Endothelial cell of umbilical vein (primary cell): ENCODE measurements at regions not wholly inside any gene's neighbourhood (a gene's known extent, or its start where the extent isn't known, plus 50 kb on each side); places are given as distances from the start of the nearest gene placed in this dataset.

Source experiments
- BruUV-seq: library from RNA; stranded (reverse); fragments of 400-500 nt; replicated peaks from 2 replicates; lab custom pipeline; 2021; lab: Mats Ljungman, UMichigan
- CTCF ChIA-PET: fragments of 300-600, 350-600 bp; sonication (Branson Sonifier 250); formaldehyde crosslinking; loops from one replicate; lab custom pipeline; 2021; ENCODE audit warnings: antibody characterized with exemption, inconsistent platforms; lab: Charles Lee
- POLR2A ChIA-PET: fragments of 300-600, 350-600 bp; sonication (Branson Sonifier 250); formaldehyde crosslinking; loops from one replicate; lab custom pipeline; 2021; ENCODE audit warnings: antibody characterized with exemption, inconsistent platforms; lab: Charles Lee
- DNase-seq: peaks from one replicate; pipeline ENCODE4 v3.0.0-alpha.2; 2011; ENCODE audit warnings: low read depth, low spot score
- FAIRE-seq: peaks from 2 replicates; lab custom pipeline; 2011; peaks lifted over from hg19 to GRCh38; lab: Jason Lieb, UNC
- H2AFZ ChIP-seq: 2 replicates; pipeline ENCODE4 v1.6.0; 2012; ENCODE audit warnings: low read depth, low read length, control low read depth, inconsistent platforms
- H3K27ac ChIP-seq: 2 replicates; pipeline ENCODE4 v1.5.1; 2011; ENCODE audit warnings: low read depth, mild to moderate bottlenecking, control low read depth, low read length, moderate library complexity; ENCODE audit not compliant: insufficient read depth
- H3K27me3 ChIP-seq, 2 experiments: 2 replicates each; pipeline versions ENCODE4 v1.6.0 to v1.6.1; 2011; ENCODE audit warnings: low read length in 2 of 2, mixed read lengths in 1 of 2; ENCODE audit not compliant: control insufficient read depth in 2 of 2, insufficient read depth in 2 of 2
- H3K36me3 ChIP-seq, 2 experiments: 2 replicates in 1 of 2; 3 replicates in 1 of 2; pipeline ENCODE4 v1.5.1; 2011; ENCODE audit warnings: low read length in 2 of 2, mild to moderate bottlenecking in 1 of 2, moderate library complexity in 1 of 2; ENCODE audit not compliant: control insufficient read depth in 2 of 2, insufficient read depth in 2 of 2; ENCODE audit errors: extremely low read depth in 1 of 2
- H3K4me1 ChIP-seq: 3 replicates; pipeline ENCODE4 v1.5.1; 2011; ENCODE audit warnings: mild to moderate bottlenecking, low read length; ENCODE audit not compliant: control insufficient read depth, insufficient read depth; ENCODE audit errors: extremely low read depth
- H3K4me2 ChIP-seq: 2 replicates; pipeline ENCODE4 v1.6.1; 2011; ENCODE audit warnings: low read length, control low read depth, mixed read lengths; ENCODE audit not compliant: insufficient read depth
- H3K4me3 ChIP-seq, 3 experiments: fragments of 200-600 bp in 1 of 3; sonication (generic), shearing (Covaris generic) in 1 of 3; replicated peaks in 1 of 3; 2 replicates each; pipeline ENCODE4 v1.5.1; 2011 to 2016; ENCODE audit warnings: control low read depth in 3 of 3, low read length in 3 of 3, mild to moderate bottlenecking in 2 of 3, inconsistent platforms in 1 of 3, low read depth in 1 of 3, moderate library complexity in 1 of 3; ENCODE audit not compliant: insufficient read depth in 1 of 3
- H3K79me2 ChIP-seq: 2 replicates; pipeline ENCODE4 v1.6.0; 2012; ENCODE audit warnings: low read length, inconsistent platforms; ENCODE audit not compliant: control insufficient read depth, insufficient read depth
- H3K9ac ChIP-seq: replicated peaks from 2 replicates; pipeline ENCODE3; 2011; ENCODE audit warnings: low read length, control low read depth; ENCODE audit not compliant: insufficient read depth; ENCODE audit errors: extremely low read depth
- H3K9me1 ChIP-seq: replicated peaks from 3 replicates; pipeline ENCODE4 v1.6.0; 2011; ENCODE audit warnings: mild to moderate bottlenecking, low read length; ENCODE audit not compliant: control insufficient read depth, insufficient read depth; ENCODE audit errors: extremely low read depth
- H3K9me3 ChIP-seq: replicated peaks from 2 replicates; pipeline ENCODE4 v1.5.1; 2012; ENCODE audit warnings: low read length, inconsistent platforms; ENCODE audit not compliant: control insufficient read depth, insufficient read depth
- H4K20me1 ChIP-seq: replicated peaks from 2 replicates; pipeline ENCODE3; 2011; ENCODE audit warnings: mild to moderate bottlenecking, low read length; ENCODE audit not compliant: control insufficient read depth, insufficient read depth; ENCODE audit errors: extremely low read depth
- EZH2 ChIP-seq: IDR thresholded peaks from 2 replicates; pipeline ENCODE4 v1.6.1; 2012; ENCODE audit warnings: borderline replicate concordance, low read depth, mild to moderate bottlenecking, moderate library complexity, low read length, inconsistent platforms; ENCODE audit not compliant: severe bottlenecking
- FOS ChIP-seq: IDR thresholded peaks from 2 replicates; pipeline ENCODE4 v1.6.1; 2011; ENCODE audit warnings: mild to moderate bottlenecking, low read length, moderate library complexity, borderline replicate concordance; ENCODE audit not compliant: insufficient read depth
- GATA2 ChIP-seq: IDR thresholded peaks from 2 replicates; pipeline ENCODE4 v1.7.0; 2011; ENCODE audit warnings: low read depth, mild to moderate bottlenecking, moderate library complexity, mixed read lengths, low read length; ENCODE audit not compliant: insufficient read length, insufficient read depth
- JUN ChIP-seq: IDR thresholded peaks from 2 replicates; pipeline ENCODE4 v1.6.1; 2011; ENCODE audit warnings: borderline replicate concordance, low read depth; ENCODE audit not compliant: insufficient read length, insufficient read depth
- MYC ChIP-seq: IDR thresholded peaks from one replicate; pipeline ENCODE4 v1.6.1; 2011; ENCODE audit warnings: mild to moderate bottlenecking, low read depth, low read length
- POLR2A ChIP-seq: IDR thresholded peaks from 2 replicates; pipeline ENCODE4 v1.6.1; 2012; ENCODE audit warnings: low read depth, mild to moderate bottlenecking, control low read depth, low read length
- POLR2AphosphoS5 ChIP-seq: IDR thresholded peaks from 2 replicates; pipeline ENCODE4 v1.6.1; 2012; ENCODE audit warnings: low read depth, mild to moderate bottlenecking, control low read depth, low read length, moderate library complexity; ENCODE audit not compliant: insufficient read depth
- dilution Hi-C: fragments of 300-500 bp; cut with MboI; formaldehyde crosslinking; loops from one replicate; pipeline ENCODE4 v1.15.0; 2019; ENCODE audit warnings: low sequenced_read_pairs; ENCODE audit not compliant: extremely low pct_ligation_motif_present
- intact Hi-C: fragments of 100-400 bp; cut with micrococcal nuclease; formaldehyde crosslinking; loops from one replicate; pipeline ENCODE4 v1.10.0; 2022
- TF ChIP-seq, protein P1 (sequence below): IDR thresholded peaks from 2 replicates; pipeline ENCODE4 v1.6.1; 2011; ENCODE audit not compliant: insufficient read depth, insufficient read length
- TF ChIP-seq, protein P2 (sequence below), 2 donors: IDR thresholded peaks; 1 replicate in 1 of 2; 2 replicates in 1 of 2; pipeline ENCODE4 v1.5.1; 2011; ENCODE audit warnings: low read length in 2 of 2, mild to moderate bottlenecking in 2 of 2, moderate library complexity in 2 of 2, control low read depth in 1 of 2, inconsistent platforms in 1 of 2, low read depth in 1 of 2; ENCODE audit not compliant: insufficient read depth in 1 of 2; ENCODE audit errors: extremely low read depth in 1 of 2

DNA sequence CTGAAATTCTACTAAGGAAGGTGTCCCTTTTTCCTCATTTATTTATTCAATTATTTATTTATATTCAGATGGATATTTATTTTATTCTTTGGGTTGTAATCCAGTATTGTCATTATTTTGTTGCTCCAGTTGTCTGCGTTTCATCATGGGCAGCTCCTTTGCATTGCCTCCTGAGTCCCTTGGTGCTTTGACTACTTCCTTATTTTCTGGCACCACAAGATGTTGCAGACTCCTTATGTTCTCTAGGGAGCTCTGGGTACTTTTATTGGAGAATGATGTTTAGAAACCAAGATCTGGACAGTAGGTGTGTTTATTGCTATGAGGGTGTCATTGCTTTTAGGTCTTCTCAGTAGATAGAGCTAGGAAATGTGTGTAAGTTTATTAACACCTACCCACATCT lies 59.9 kb upstream of the ERRFI1 start:
- peaks cover 31% of the 10 kb centered on the region for H3K4me1 ChIP-seq
- CTCF ChIA-PET: interaction anchor here (1.0 kb wide), 1 partner anchor 9 kb away, joined by 5 read pairs; no protein-coding TSS in a partner anchor
- no peak overlapping the region for H2AFZ ChIP-seq
- no peak overlapping the region for H3K9ac ChIP-seq
- no peak overlapping the region for H3K27ac ChIP-seq
- no peaks in the 10 kb centered on the region for H3K36me3 ChIP-seq
- FAIRE-seq: no peak
- H3K9me3 ChIP-seq: no peaks in the 10 kb centered on the region
- no peaks in the 10 kb centered on the region for H3K27me3 ChIP-seq
- H3K4me2 ChIP-seq: no peak overlapping the region
- TF ChIP-seq POLR2A (no peak), EZH2 (no peak), GATA2 (no peak), MYC (no peak), FOS (no peak), POLR2AphosphoS5 (no peak), JUN (no peak)
- TF ChIP-seq, protein P1, sequence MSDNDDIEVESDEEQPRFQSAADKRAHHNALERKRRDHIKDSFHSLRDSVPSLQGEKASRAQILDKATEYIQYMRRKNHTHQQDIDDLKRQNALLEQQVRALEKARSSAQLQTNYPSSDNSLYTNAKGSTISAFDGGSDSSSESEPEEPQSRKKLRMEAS: no peak
- TF ChIP-seq, protein P2, sequence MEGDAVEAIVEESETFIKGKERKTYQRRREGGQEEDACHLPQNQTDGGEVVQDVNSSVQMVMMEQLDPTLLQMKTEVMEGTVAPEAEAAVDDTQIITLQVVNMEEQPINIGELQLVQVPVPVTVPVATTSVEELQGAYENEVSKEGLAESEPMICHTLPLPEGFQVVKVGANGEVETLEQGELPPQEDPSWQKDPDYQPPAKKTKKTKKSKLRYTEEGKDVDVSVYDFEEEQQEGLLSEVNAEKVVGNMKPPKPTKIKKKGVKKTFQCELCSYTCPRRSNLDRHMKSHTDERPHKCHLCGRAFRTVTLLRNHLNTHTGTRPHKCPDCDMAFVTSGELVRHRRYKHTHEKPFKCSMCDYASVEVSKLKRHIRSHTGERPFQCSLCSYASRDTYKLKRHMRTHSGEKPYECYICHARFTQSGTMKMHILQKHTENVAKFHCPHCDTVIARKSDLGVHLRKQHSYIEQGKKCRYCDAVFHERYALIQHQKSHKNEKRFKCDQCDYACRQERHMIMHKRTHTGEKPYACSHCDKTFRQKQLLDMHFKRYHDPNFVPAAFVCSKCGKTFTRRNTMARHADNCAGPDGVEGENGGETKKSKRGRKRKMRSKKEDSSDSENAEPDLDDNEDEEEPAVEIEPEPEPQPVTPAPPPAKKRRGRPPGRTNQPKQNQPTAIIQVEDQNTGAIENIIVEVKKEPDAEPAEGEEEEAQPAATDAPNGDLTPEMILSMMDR (IDR thresholded peaks at IDR 0.05; ENCODE audit: extremely low read depth in 1 of 2, insufficient read depth in 1 of 2, low read depth in 1 of 2, low read length in 2 of 2): no peak
- no peaks in the 10 kb centered on the region for H3K79me2 ChIP-seq
- H4K20me1 ChIP-seq: no peaks in the 10 kb centered on the region
- POLR2A ChIA-PET: no interaction called here
- H3K4me3 ChIP-seq: no peak overlapping the region
- BruUV-seq: no TSS peak
- DNase-seq: no peak
- dilution Hi-C loops: no loop called here
- intact Hi-C loops: no loop called here
- no peaks in the 10 kb centered on the region for H3K9me1 ChIP-seq
